Fibroblast of the conjunctiva (primary cell): ENCODE measurements at regions not wholly inside any gene's neighbourhood (a gene's known extent, or its start where the extent isn't known, plus 50 kb on each side); places are given as distances from the start of the nearest gene placed in this dataset.

Experiments used
- DNase-seq: peaks from one replicate; pipeline ENCODE4 v3.0.0-alpha.2; 2010; ENCODE audit warnings: low read depth

- no peak for DNase-seq
Observed at GRCh38 chr6:21522143-21522747, 71.3 kb upstream of the SOX4 start.

DNA sequence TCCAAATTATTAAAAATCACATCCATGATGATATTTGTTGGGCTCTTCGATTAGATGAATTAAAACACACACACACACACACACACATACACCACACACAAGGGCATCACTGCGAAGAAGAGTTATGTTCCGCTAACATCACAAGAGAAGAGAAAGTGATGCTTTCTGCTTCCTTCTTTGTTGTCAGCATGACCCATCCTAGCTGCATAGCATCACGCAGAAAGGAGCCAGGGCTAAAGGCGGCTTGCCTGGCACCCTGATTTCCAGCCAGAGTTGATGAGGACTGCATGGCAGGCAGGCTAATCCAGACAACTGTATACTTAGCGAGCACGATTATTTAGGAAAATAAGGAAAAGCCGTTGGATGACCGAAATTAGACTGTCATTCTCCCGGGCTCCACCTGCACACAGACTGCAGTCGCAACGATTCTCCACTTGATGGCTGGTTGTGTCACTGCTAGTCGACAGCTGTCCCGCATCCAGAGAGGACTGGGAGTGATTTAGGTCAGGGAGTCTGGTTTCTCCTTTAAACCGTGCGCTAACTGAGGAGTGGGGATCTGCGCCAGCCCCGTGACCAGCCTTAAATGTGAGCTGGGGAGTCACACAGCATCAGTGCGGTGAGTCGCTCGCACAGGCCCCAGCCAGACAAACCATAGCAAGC, 70.6 kb upstream of the SOX4 start:
- DNase-seq: no peak

- DNase-seq: no peak
Observed at GRCh38 chr6:21523652-21524051, 69.9 kb upstream of the SOX4 start.

DNA sequence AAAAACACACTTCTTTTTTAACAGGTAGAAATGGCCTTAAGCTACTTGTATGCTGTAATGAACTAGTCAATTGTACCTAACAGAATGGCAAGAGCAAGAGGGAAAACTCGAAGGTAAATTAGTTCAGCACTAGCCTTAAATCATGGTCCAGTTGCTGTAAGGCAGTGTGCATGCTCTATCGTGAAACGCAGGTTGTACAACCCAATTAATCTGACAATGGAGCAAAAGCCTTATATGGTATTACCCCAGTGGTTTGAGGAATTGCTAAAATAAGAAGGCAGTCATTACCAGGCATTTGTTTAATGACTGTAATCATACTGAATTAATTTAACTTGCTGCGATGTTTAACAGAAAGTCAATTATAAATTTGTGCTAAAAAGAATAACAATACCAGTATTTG, 69.3 kb upstream of the SOX4 start:
- DNase-seq: no peak

- DNase-seq: no peak
Observed at GRCh38 chr6:21526974-21527373, 66.6 kb upstream of the SOX4 start.

DNA sequence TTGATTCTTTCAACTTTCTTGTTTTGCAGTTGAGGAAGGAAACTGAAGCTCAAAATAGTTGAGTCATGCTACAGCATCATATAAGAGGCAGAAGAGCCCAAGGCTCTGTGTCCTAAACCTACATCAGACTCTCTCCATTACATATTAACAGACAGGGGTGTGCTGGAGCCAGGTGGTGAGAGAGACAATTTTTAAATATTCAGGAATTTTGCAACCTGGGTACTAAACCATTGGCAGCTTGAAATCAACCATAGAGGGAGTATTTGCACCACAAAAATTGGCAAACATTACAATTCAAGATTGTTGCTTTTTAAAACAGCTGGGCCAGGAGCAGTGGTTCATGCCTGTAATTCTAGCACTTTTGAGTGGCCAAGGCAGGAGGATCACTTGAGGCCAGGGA, 65.8 kb upstream of the SOX4 start:
- no peak for DNase-seq

DNA sequence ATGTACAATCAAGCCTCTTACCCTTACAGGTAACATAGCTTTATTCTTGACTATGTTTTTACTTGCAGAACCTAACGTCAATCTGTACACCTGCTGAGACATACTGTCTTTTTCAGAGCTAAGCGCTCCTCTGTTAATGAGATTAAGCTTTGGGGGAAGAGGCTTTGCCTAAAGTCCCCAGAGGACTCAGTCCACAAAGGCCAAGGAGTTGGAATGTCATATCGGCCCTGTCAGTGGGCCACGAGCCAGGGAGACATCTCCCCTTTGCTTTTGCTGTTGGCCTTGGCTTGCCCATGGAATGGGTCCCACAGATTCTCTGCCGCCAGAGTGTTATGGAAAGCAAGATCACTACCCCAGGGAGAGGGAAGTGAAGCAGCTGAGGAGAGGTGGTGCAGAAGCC, 64.1 kb upstream of the SOX4 start:
- no peak for DNase-seq

- DNase-seq: no peak
Observed at GRCh38 chr6:21531393-21531792, 62.2 kb upstream of the SOX4 start.

DNA sequence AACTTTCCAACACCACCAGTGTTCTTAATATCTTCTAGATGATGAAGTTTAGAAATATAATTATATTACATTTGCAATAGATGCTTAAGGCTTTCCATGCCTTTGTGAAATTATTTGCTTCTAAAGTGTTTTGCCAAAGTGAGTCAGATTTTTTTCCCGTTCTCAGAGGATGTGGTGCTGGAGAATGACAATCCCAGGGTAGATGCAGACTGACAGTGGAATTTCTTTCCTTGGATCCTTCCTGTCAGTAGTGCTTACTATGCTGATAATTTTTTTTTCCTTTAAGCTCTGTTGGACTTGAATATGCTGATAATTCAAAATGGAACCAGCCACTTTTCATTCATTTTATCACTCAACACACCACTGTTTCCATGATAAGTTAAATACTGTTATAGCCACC, 59.9 kb upstream of the SOX4 start:
- no peak for DNase-seq

DNA sequence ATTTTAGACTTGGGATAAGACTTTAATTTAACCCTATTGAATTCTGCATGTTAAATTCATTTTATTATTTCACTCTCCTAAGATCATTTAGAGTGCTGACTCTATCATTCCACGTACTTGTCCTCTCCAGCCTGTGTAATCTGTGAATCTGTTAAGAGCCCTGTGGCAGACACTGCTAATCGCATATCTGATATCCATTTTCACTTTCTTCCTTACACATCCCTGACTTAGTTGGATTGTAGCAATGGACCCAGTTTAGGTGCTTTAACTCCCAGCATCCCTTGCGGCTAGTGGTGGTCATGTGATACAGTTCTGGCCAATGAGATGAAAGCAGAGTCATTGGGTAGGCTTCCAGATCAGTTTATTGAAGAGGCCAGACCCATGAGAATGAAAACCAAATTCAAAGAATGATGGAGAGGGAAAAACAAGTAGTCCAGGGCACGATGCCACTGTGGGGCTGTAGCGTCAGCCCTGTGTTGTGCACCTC, 57.2 kb upstream of the SOX4 start:
- no peak for DNase-seq

DNA sequence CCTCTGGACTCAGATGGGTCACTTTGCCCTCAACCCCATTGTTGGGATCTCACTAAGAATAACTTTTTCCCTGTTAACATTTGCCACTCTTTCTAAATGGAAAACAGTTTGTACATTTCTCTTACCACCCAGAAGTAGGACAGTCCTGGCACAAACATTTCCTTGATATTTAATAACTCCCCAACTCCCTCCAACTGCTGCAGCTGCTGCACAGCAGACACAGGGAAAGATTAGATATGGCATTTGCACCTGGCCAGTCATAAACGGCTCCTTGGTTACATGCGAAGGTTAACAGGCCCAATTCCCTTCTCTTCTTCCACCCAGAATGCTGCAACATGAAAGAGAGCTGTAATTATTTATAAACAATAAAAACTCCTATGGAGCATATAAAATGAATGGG, 55.9 kb upstream of the SOX4 start:
- no peak for DNase-seq

- DNase-seq: no peak
Observed at GRCh38 chr6:21538186-21538798, 55.3 kb upstream of the SOX4 start.

DNA sequence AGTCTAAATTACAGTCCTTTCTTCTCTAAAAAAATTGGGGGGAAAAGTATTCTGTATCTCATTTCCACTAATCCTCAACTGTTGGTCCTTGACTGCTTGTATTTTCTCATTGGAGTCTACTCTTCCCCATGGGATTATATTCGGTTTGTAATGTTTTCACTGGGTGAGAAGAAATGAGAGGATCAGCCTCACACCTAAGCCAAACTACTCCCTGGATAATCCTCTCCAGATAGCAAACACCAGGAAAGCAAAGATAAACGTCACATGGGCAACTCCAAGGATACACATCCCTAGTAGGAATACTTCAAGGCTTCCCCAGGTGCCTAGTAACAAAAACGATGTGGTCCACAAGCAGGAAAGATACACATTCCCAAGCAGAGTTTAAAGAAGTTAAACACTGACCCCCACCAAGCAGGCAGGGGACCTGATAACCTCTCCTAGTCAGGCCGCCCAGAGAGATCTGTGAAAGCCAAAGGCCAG, 53.9 kb upstream of the SOX4 start:
- DNase-seq: no peak
